Lower leg skin (tissue), 3 donors: ENCODE measurements at regions not wholly inside any gene's neighbourhood (a gene's known extent, or its start where the extent isn't known, plus 50 kb on each side); places are given as distances from the start of the nearest gene placed in this dataset.

Experiments used
- POLR2A ChIP-seq, 2 donors: fragments of 450-650 bp; IDR thresholded peaks; one replicate each; pipeline ENCODE4 v1.6.1; 2016 to 2017; ENCODE audit warnings: antibody characterized with exemption in 2 of 2, mild to moderate bottlenecking in 1 of 2, moderate library complexity in 1 of 2
- TF ChIP-seq, protein P1 (sequence below), 3 donors: fragments of 450-650 bp; IDR thresholded peaks; one replicate each; pipeline ENCODE4 v1.5.1; 2016; ENCODE audit warnings: antibody characterized with exemption in 3 of 3, mild to moderate bottlenecking in 3 of 3, moderate library complexity in 2 of 3

DNA sequence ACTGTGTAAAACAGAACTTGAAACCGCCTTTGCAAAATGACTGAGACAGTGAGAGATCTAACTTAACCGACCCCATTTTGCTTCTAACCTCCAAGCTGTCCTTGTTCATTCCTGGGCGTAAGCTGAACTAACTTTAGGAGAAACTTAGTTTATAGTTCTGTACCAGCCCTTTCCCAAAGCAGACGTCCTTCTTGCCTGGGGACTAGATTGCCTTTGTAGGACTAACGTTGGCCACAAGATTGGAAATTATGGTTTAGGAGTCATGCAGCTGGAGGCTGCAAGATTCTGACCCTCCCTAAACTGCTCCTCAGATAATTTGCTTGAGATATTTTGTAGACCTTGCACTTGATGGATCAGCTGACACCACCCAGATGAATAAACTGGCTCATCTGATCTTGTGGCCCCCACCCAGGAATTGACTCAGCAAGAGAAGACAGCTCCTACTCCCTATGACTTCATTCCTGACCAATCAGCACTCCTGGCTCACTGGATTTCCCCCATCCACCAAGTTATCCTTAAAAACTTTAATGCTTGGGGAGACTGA is 219.9 kb upstream of the PROK2 start:
- TF ChIP-seq, protein P1, sequence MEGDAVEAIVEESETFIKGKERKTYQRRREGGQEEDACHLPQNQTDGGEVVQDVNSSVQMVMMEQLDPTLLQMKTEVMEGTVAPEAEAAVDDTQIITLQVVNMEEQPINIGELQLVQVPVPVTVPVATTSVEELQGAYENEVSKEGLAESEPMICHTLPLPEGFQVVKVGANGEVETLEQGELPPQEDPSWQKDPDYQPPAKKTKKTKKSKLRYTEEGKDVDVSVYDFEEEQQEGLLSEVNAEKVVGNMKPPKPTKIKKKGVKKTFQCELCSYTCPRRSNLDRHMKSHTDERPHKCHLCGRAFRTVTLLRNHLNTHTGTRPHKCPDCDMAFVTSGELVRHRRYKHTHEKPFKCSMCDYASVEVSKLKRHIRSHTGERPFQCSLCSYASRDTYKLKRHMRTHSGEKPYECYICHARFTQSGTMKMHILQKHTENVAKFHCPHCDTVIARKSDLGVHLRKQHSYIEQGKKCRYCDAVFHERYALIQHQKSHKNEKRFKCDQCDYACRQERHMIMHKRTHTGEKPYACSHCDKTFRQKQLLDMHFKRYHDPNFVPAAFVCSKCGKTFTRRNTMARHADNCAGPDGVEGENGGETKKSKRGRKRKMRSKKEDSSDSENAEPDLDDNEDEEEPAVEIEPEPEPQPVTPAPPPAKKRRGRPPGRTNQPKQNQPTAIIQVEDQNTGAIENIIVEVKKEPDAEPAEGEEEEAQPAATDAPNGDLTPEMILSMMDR (IDR thresholded peaks at IDR 0.05) = no peak
- no peak for TF ChIP-seq POLR2A (IDR thresholded peaks at IDR 0.05)
